ENCODE measurements at regions not wholly inside any gene's neighbourhood (a gene's known extent, or its start where the extent isn't known, plus 50 kb on each side); places are given as distances from the start of the nearest gene placed in this dataset.

- no peak overlapping the region for H3K4me3 ChIP-seq (replicated peaks; ENCODE audit: low read depth, low read length)
- no peak for TF ChIP-seq CTCF (IDR thresholded peaks at IDR 0.05; ENCODE audit: low read depth, low read length, missing control alignments)
- DNase-seq (ENCODE audit: extremely low read depth, low read depth): no peak
Observed at GRCh38 chr16:86201746-86202145, 302.8 kb downstream of the IRF8 start.

- H3K4me3 ChIP-seq (replicated peaks; ENCODE audit: low read depth, low read length): no peak overlapping the region
- DNase-seq (ENCODE audit: extremely low read depth, low read depth): no peak
- TF ChIP-seq CTCF (IDR thresholded peaks at IDR 0.05; ENCODE audit: low read depth, low read length, missing control alignments): no peak
Observed at GRCh38 chr16:86202267-86202666, 303.3 kb downstream of the IRF8 start.

- no peak for TF ChIP-seq CTCF (IDR thresholded peaks at IDR 0.05; ENCODE audit: low read depth, low read length, missing control alignments)
- no peak for DNase-seq (ENCODE audit: extremely low read depth, low read depth)
- no peak overlapping the region for H3K4me3 ChIP-seq (replicated peaks; ENCODE audit: low read depth, low read length)
Observed at GRCh38 chr16:86202760-86203426, 303.9 kb downstream of the IRF8 start.

GRCh38 chr16:86203557-86204275 lies 304.8 kb downstream of the IRF8 start:
- H3K4me3 ChIP-seq (replicated peaks; ENCODE audit: low read depth, low read length): no peak overlapping the region
- no peak for TF ChIP-seq CTCF (IDR thresholded peaks at IDR 0.05; ENCODE audit: low read depth, low read length, missing control alignments)
- no peak for DNase-seq (ENCODE audit: extremely low read depth, low read depth)

GRCh38 chr16:86205521-86206245 lies 304.6 kb upstream of the FOXF1 start:
- no peak for TF ChIP-seq CTCF (IDR thresholded peaks at IDR 0.05; ENCODE audit: low read depth, low read length, missing control alignments)
- DNase-seq (ENCODE audit: extremely low read depth, low read depth): no peak
- H3K4me3 ChIP-seq (replicated peaks; ENCODE audit: low read depth, low read length): no peak overlapping the region

GRCh38 chr16:86207350-86207749 lies 303.0 kb upstream of the FOXF1 start:
- H3K4me3 ChIP-seq (replicated peaks; ENCODE audit: low read depth, low read length): no peak overlapping the region
- no peak for DNase-seq (ENCODE audit: extremely low read depth, low read depth)
- no peak for TF ChIP-seq CTCF (IDR thresholded peaks at IDR 0.05; ENCODE audit: low read depth, low read length, missing control alignments)
